B cell (primary cell): ENCODE measurements at regions not wholly inside any gene's neighbourhood (a gene's known extent, or its start where the extent isn't known, plus 50 kb on each side); places are given as distances from the start of the nearest gene placed in this dataset.

Source experiments
- ATAC-seq: fragments of 200-7000 bp; cut with Tn5 transposase; one replicate; pipeline ENCODE4 v1.10.0; 2021; ENCODE audit warnings: low read depth, mild to moderate bottlenecking, moderate number of reproducible peaks, moderate library complexity
- CTCF ChIA-PET: fragments of 350-600 bp; sonication (Branson Sonifier 250); formaldehyde crosslinking; loops from one replicate; lab custom pipeline; 2021; ENCODE audit warnings: antibody characterized with exemption, inconsistent platforms; lab: Charles Lee
- POLR2A ChIA-PET: fragments of 350-600 bp; sonication (Branson Sonifier 250); formaldehyde crosslinking; loops from one replicate; lab custom pipeline; 2021; ENCODE audit warnings: antibody characterized with exemption; lab: Charles Lee
- DNase-seq: peaks from one replicate; pipeline ENCODE4 v3.0.0; 2013
- H2AFZ ChIP-seq: 2 replicates; pipeline ENCODE4 v1.6.1; 2012; ENCODE audit warnings: mild to moderate bottlenecking, low read depth, low read length; ENCODE audit not compliant: insufficient read depth, poor library complexity, severe bottlenecking
- H3K27ac ChIP-seq, 2 donors: 1 replicate in 1 of 2; 2 replicates in 1 of 2; pipeline ENCODE4 v1.5.1; 2012 to 2013; ENCODE audit warnings: low read length in 2 of 2, mild to moderate bottlenecking in 2 of 2, moderate library complexity in 1 of 2
- H3K27me3 ChIP-seq, 4 experiments: fragments of 200-600 bp in 1 of 4; sonication (generic) in 1 of 4; replicated peaks in 1 of 4; 1 replicate in 2 of 4; 2 replicates in 2 of 4; pipeline versions ENCODE4 v1.6.1 to v1.7.0; 2013 to 2016; ENCODE audit warnings: low read length in 3 of 4, mild to moderate bottlenecking in 2 of 4, mixed read lengths in 1 of 4, moderate library complexity in 1 of 4; ENCODE audit not compliant: insufficient read depth in 4 of 4, control insufficient read depth in 3 of 4; ENCODE audit errors: control extremely low read depth in 1 of 4
- H3K36me3 ChIP-seq, 2 experiments: replicated peaks in 1 of 2; 1 replicate in 1 of 2; 2 replicates in 1 of 2; pipeline versions ENCODE4 v1.6.1 to v1.7.1; 2013; ENCODE audit warnings: low read length in 1 of 2; ENCODE audit not compliant: insufficient read depth in 2 of 2, control insufficient read depth in 1 of 2; ENCODE audit errors: control extremely low read depth in 1 of 2, extremely low read depth in 1 of 2
- H3K4me1 ChIP-seq, 2 donors: fragments of 200-600 bp in 1 of 2; sonication (generic) in 1 of 2; 1 replicate in 1 of 2; 2 replicates in 1 of 2; pipeline versions ENCODE4 v1.5.1 to v1.6.1; 2013 to 2017; ENCODE audit warnings: low read length in 2 of 2; ENCODE audit not compliant: control insufficient read depth in 2 of 2, insufficient read depth in 2 of 2
- H3K4me2 ChIP-seq: replicated peaks from 2 replicates; pipeline ENCODE3; 2012; ENCODE audit warnings: mild to moderate bottlenecking, low read depth, low read length; ENCODE audit not compliant: poor library complexity, severe bottlenecking
- H3K4me3 ChIP-seq, 5 experiments: fragments of 200-600 bp in 1 of 5; sonication (generic) in 1 of 5; 1 replicate in 3 of 5; 2 replicates in 2 of 5; pipeline versions ENCODE4 v1.5.1 to v1.7.0; 2011 to 2016; ENCODE audit warnings: low read length in 4 of 5, mild to moderate bottlenecking in 4 of 5, low read depth in 2 of 5, control low read depth in 1 of 5, moderate library complexity in 1 of 5; ENCODE audit not compliant: insufficient read depth in 1 of 5; ENCODE audit errors: control extremely low read depth in 1 of 5, extremely low read depth in 1 of 5
- H3K79me2 ChIP-seq: fragments of 200-600 bp; sonication (generic); one replicate; pipeline ENCODE4 v1.6.0; 2016; ENCODE audit warnings: low read length; ENCODE audit not compliant: control insufficient read depth, insufficient read depth
- H3K9ac ChIP-seq: fragments of 200-600 bp; sonication (generic); 2 replicates; pipeline ENCODE4 v1.6.1; 2017; ENCODE audit warnings: mild to moderate bottlenecking, low read length, moderate library complexity
- H3K9me3 ChIP-seq, 3 donors: one replicate each; pipeline versions ENCODE4 v1.6.1 to v1.7.1; 2013; ENCODE audit warnings: low read length in 2 of 3; ENCODE audit not compliant: control insufficient read depth in 2 of 3, insufficient read depth in 1 of 3; ENCODE audit errors: control extremely low read depth in 1 of 3
- H4K20me1 ChIP-seq: 2 replicates; pipeline ENCODE4 v1.6.0; 2012; ENCODE audit warnings: mild to moderate bottlenecking, low read length; ENCODE audit not compliant: insufficient read depth, control insufficient read depth, poor library complexity, severe bottlenecking
- H3K27ac Mint-ChIP-seq: one replicate; pipeline ENCODE4 v1.8.0; 2021; ENCODE audit warnings: mixed read lengths
- H3K27me3 Mint-ChIP-seq: one replicate; pipeline ENCODE4 v1.8.0; 2021; ENCODE audit warnings: mixed read lengths
- H3K4me1 Mint-ChIP-seq: one replicate; pipeline ENCODE4 v1.8.0; 2021; ENCODE audit warnings: mixed read lengths
- H3K4me3 Mint-ChIP-seq: one replicate; pipeline ENCODE4 v1.8.0; 2021; ENCODE audit warnings: mixed read lengths
- H3K9me3 Mint-ChIP-seq: one replicate; pipeline ENCODE4 v1.8.0; 2022; ENCODE audit warnings: mixed read lengths; ENCODE audit not compliant: insufficient read depth
- CTCF ChIP-seq: fragments of 200-600 bp; IDR thresholded peaks from one replicate; pipeline ENCODE4 v1.8.0; 2022; ENCODE audit warnings: antibody characterized with exemption, mild to moderate bottlenecking
- EZH2 ChIP-seq: IDR thresholded peaks from 2 replicates; pipeline ENCODE4 v1.6.1; 2012; ENCODE audit warnings: borderline replicate concordance, low read depth, mild to moderate bottlenecking, moderate library complexity, low read length; ENCODE audit not compliant: insufficient read depth, poor library complexity, severe bottlenecking
- WGBS: methylation state at CpG from one replicate; pipeline ENCODE4 v1.1.5; 2013; ENCODE audit warnings: missing lambda C conversion rate; ENCODE audit not compliant: insufficient coverage; 5-methylcytosine and 5-hydroxymethylcytosine counted together
- intact Hi-C: fragments of 100-400 bp; cut with micrococcal nuclease; formaldehyde crosslinking; loops from one replicate; pipeline ENCODE4 v1.10.0; 2022

DNA sequence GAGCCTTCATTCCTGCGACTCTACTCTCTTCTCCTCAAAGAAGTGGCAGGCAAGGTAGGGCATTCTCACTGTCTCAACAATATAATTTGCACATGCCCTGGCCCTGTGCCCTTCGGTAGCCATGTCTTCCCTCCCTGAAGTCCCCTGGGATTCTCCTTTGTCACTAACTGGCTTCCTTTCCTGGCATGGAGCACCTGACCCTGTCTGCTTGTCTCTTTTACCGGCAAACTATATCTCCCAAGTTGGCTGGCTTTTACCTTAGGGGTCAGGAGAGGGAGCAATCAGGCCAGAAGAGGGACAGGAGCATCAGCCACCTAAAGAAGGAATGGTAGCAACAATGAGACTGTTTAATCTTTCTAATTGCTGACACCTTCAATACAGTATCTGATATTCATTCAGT, 51.9 kb upstream of the RMDN2 start:
- Histone ChIP-seq H2AFZ (no peak overlapping the region), H3K9ac (no peak overlapping the region), H3K4me3 (no peak overlapping the region), H3K27me3 (peaks cover 0 to 4% (median 0%) of the 10 kb centered on the region in 4 experiments), H3K79me2 (no peaks in the 10 kb centered on the region), H4K20me1 (no peaks in the 10 kb centered on the region), H3K27ac (no peak overlapping the region), H3K4me1 (no peaks in the 10 kb centered on the region), H3K4me2 (no peak overlapping the region), H3K9me3 (no peaks in the 10 kb centered on the region), H3K36me3 (no peaks in the 10 kb centered on the region)
- DNase-seq: no peak
- H3K27me3 Mint-ChIP-seq: peaks cover 8% of the 10 kb centered on the region
- no peaks in the 10 kb centered on the region for H3K4me1 Mint-ChIP-seq
- no peak overlapping the region for H3K27ac Mint-ChIP-seq
- no peak overlapping the region for H3K4me3 Mint-ChIP-seq
- no peaks in the 10 kb centered on the region for H3K9me3 Mint-ChIP-seq
- WGBS: 52% methylated on average over 2 of the region's 3 CpGs
- no peak for ATAC-seq
- CTCF ChIA-PET: no interaction called here
- intact Hi-C loops: no loop called here
- TF ChIP-seq CTCF (no peak), EZH2 (no peak)
- POLR2A ChIA-PET: no interaction called here

DNA sequence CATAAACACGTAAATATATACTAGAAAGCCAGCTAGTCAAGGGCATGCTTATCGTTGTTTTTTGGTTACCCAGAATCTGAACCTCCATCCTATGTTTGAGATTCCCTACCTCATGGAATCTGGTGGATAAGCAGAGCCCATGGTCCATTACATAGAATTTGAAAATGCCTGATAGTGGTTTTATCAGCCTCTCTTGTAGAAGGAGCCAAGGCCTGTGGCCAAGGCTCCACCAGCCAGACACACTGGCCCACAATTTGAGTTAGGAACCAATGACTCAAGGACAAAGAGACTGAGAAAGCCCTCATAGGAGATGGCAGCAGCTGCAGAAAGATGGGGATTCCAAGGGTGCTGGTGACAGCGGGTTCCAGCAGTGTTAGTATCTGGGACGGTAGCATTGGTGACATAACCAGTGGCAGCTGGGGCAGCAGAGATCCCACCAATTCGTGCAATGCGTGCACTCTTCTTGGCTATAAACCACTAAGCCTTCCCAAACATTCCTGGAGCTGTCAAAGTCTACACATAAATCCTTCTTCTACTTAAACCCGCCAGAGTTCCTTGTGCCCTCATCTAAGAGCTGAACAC, 51.2 kb upstream of the RMDN2 start:
- Histone ChIP-seq H3K79me2 (no peaks in the 10 kb centered on the region), H3K9ac (no peak overlapping the region), H3K9me3 (no peaks in the 10 kb centered on the region), H3K4me1 (no peaks in the 10 kb centered on the region), H4K20me1 (no peaks in the 10 kb centered on the region), H3K4me3 (no peak overlapping the region), H3K27me3 (peaks cover 0 to 4% (median 0%) of the 10 kb centered on the region in 4 experiments), H3K27ac (no peak overlapping the region), H2AFZ (no peak overlapping the region), H3K4me2 (no peak overlapping the region), H3K36me3 (no peaks in the 10 kb centered on the region)
- TF ChIP-seq CTCF (no peak), EZH2 (no peak)
- 95% methylated on average over 4 of the region's 7 CpGs for WGBS
- CTCF ChIA-PET: interaction anchor here (5.8 to 9.6 kb wide), 2 partner anchors 460 to 478 kb away, joined by 78 to 147 read pairs; no protein-coding TSS in a partner anchor
- Mint-ChIP-seq H3K4me1 (no peaks in the 10 kb centered on the region), H3K4me3 (no peak overlapping the region), H3K9me3 (no peaks in the 10 kb centered on the region), H3K27ac (no peak overlapping the region), H3K27me3 (peaks cover 8% of the 10 kb centered on the region)
- ATAC-seq: no peak
- POLR2A ChIA-PET: no interaction called here
- intact Hi-C loops: no loop called here
- no peak for DNase-seq
